NCI-H128 (cell line): ENCODE measurements at regions not wholly inside any gene's neighbourhood (a gene's known extent, or its start where the extent isn't known, plus 50 kb on each side); places are given as distances from the start of the nearest gene placed in this dataset.

Source experiments
- DNase-seq: peaks from one replicate; lab custom pipeline; 2025; ENCODE audit not compliant: unreplicated experiment; lab: John Stamatoyannopoulos, UW

DNA sequence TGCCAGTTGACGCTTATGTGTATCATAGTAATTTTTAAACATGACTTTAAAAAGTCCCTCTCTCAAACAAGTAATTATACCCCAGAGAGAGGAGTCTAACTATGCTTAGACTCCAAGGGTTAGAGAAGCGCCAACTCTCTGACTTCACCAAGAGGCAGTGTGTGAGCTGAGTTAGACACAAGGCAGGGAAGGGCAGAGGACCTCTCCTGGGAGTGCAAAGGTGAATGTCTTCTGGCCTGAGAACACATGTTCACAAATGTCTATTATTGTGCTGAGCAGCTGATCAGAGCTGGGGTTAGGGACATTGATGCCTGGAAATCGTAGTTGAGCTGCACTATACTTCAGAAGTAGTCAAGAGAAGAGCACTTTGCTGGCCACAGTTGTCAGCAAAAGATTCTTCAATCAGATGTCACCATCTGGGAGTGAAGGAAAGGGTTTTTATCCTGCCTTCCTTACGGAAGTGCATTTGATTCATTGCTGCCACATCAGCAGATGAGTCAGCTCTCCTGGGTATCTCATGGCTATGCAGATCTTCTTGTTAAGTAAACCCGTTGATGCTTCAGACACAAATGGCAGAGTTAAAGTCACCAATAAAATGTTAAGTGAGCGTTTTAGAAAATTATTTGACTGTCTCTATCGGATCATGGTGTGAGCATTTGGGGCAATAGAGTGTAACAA, 283.2 kb upstream of the ARGLU1 start:
- DNase-seq, result no peak

DNA sequence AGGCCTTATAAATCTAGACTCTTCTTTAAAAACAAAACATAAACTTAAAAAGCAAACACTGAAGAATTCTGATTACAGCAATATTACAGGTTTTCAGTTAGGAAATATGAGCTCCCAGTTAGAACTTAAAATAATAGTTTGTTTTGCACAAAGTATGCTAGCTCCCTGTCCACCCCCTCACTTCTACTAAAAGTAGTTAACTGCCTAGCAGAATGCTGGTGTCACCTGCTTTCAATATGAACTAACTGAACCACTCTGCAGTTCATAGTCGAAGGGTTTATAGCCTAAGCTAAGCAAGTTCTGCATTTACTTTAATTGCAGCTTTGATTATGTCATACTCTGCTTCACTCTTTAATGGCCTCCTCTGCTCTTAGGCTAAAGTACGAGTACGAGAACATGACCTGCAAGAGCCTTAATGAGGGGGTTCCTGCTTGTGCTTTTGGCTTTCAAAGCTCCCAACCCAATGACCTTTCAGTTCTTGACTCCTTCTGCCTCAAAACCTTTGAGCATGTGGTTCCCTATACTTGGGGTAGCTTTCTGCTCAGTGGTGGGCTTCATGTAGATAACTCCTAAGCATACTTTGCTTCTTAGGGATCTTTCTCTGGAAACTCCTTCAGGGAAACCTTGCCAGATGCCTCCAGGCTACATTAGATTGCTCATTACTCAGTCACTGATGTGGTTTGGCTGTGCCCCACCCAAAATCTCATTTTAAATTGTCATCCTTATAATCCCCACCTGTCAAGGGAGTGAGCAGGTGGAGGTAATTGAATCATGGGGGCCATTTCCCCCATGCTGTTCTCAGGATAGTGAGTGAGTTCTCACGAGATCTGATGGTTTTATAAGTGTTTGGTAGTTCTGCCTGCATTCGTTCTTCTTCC, 278.9 kb upstream of the ARGLU1 start:
- DNase-seq, result no peak

DNA sequence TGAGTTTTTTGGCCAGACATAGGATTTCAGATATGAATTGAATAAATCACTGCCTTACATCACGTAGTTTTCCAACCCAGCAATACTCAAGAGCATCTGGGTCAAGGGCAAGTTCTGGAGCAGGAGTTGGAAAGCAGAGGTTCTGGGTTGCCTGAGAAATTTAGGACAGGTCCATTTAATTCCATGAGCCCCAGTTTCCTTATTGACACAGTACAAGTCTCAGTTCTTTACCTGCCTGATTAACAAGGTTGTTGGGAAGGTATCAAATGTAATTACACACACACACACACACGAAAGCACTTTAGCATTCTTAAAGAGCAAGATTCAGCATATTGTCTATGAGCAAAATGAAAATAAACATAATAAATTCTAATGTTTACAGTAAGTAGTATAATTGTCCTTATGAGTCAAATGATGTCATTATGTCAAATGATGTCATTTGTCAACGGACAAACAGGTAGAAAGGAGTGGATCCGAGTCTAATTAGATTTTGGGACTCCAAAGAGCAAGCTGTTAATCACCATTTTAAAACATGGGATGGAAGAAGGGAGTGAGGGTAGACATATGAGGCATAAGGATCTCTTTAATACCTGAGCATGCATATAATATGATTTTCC, 268.4 kb upstream of the ARGLU1 start:
- DNase-seq, result no peak

- no peak for DNase-seq
Measured at GRCh38 chr13:106835477-106835876, 267.5 kb upstream of the ARGLU1 start.

DNA sequence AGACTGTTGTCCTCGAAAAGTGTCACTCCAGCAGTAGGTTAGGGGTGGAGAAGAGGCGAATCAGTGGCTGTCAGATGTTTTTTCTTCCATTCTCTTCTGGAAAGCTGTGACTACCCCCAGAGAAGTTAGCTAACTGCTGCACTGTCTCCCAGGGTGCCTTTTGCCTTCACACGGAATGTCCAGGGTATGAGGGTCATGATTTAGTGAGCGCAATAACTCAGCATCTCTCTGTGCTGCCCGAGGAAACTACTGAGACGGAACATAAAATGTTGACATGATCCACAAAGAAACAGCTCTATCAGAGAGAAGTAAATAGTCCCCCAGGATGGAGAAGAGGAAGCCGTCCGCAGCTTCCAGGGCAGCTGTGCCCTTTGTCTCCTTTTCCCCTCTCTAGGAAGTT, 254.0 kb upstream of the ARGLU1 start:
- no peak for DNase-seq

- DNase-seq, result no peak
Measured at GRCh38 chr13:106819413-106820180, 251.7 kb upstream of the ARGLU1 start.

DNA sequence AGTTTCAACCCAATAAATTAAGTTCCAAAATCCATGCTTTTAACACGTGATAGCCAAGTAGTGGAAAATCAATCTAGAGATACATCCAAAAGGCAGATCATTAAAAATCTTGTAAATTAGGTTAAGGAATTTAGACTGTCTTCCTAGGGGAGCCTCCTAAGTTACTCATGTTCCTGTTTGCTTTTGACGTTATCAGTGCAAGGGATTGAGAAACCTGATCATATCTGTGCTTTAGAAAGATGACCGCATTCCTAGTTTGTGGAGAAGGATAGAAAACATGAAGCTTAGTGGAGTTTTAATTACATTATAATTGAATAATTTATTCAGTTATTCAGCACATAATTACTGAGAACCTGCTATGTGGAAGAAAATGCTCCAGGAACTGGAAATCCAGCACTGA, 251.0 kb upstream of the ARGLU1 start:
- no peak for DNase-seq

DNA sequence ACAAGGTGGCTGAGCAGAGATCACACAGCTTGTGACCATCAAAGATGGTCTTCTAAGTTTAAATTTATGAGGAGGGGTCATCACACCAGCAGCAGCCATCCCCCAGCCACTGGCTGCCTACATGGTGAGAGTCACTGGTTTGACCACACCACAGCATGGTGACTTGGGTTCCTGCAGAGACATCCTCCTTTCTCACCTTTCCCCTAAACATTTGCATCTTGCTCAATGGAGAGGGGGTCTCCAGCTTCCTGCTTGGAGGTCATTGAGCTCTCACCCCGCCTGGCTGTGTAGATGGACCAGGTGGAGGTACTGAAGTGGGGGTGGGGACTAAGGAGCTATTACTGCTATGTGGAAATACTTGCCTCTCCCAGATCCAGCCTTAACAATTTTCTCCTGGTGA, 247.6 kb upstream of the ARGLU1 start:
- no peak for DNase-seq

DNA sequence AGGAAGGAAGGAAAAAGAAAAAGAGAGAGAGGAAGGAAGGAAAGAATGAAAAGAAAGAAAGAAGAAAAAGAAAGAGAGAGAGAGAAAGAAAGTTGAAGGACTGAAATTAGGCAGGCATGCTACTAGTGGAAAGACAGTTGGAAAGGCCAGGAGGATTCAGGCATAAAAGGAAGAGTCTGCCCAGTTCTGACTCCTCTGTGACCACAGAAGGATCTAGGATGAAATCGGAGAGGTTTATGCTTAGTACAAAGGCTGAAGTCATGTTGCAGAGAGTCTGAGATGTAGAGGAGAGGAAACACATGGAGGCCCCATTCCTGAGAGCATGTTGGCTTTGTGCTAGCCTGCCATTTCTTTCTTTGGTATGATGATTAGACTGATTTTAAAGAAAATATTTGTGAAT, 246.5 kb upstream of the ARGLU1 start:
- no peak for DNase-seq

GRCh38 chr13:106810069-106810468, 242.1 kb upstream of the ARGLU1 start:
- DNase-seq, result no peak

DNA sequence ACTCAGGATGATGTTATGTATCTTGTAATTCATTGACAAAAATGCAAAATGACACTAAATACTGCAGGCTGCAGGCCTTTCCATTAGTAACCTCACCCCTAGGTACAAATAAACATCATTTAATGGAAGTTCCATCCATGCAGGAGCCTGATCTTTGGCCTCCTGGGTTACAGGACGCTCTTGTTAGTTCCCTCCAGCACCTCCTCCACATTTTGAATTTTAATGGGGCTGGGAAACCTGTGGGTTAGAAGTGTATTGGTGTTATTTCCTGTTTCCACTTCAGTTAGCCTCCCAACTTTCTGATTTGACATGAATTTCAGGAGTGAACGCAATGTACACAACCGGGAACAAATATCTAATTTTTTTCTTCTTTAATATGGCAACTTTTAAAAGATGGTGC, 237.1 kb upstream of the ARGLU1 start:
- DNase-seq, result no peak

- DNase-seq, result no peak
Measured at GRCh38 chr13:106802917-106803316, 235.0 kb upstream of the ARGLU1 start.

DNA sequence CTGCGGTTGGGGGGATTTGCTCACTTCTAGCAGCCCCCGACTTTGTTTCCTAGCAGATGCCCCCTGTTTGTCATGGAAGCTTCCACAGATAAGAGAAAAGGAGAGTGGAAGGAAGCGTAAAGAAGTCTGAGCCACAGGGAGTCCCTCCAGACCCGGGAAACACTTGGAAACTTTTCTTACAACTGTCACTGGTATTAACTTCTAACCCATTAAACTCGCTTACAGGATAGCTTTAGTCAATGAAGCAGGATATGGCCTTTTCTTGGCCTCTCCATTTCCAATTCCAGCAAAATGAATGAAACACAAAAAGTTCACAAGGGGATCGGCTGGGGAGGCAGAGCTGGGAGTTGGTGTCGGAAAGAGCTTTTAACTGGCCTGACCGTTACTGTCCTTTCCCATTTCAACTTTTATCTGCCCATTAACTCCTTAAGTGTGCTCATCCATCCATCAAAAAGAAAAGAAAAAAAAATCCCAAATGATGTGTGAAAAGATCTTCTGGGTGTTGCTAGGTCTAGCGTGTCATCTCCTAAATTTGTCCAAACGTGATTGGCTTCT, 231.9 kb upstream of the ARGLU1 start:
- DNase-seq, result no peak

- no peak for DNase-seq
Measured at GRCh38 chr13:106797081-106797640, 229.2 kb upstream of the ARGLU1 start.

DNA sequence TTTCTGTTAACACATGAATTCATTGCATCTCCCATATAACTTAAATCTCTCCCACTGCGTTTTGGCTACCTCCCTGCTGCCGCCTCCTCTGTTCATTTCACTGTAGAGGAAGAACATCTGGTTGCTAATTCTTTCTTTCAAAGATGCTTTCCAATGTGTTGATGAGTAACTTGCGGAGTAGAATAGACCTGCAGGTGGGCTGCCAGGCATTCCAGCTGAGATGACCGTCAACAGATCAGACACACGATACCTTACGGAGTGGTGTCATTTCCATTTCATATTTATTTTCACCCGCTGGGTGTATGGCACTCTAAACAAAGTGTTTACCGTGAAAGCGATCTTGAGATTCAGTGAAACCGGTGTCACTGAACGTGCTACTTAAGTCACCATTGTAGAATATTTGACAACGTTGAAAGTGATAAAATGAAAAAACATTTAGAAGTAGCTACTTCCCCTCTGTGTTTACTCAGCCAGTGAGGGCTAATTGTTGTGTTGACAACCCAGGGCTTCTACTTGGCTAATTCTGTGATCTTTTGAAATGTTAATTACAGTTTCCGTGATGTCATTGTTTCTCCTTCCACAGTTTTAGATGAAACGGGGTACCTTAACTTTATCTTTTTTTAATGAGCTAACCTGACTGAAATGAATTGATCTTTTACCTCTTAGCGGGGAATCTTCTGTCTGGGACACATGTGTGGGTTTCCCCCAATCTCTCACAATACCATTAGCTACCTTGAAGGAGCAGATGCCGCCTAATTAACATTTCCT, 228.5 kb upstream of the ARGLU1 start:
- peak; percentile 30 for DNase-seq

GRCh38 chr13:106795847-106796246, 227.9 kb upstream of the ARGLU1 start:
- DNase-seq, result no peak

GRCh38 chr13:106794117-106794516, 226.2 kb upstream of the ARGLU1 start:
- no peak for DNase-seq

DNA sequence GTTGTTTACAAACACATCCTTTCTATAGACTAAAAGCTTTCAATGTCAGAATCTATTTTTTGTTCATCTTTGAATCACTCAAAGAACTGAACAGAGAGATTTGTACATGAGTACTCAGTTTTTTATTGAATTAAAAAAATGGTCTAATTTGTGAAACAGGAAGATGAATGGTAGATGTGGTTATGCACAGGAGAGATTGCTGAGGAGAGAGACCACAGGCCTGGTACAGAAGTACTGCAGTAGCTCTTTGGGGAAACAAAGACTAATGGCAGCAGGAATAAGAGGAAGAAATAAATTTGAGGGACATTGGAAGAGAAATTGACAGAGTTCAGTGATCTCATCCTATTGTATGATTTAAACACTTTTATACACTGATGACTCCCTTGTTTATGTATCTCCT, 222.0 kb upstream of the ARGLU1 start:
- no peak for DNase-seq

DNA sequence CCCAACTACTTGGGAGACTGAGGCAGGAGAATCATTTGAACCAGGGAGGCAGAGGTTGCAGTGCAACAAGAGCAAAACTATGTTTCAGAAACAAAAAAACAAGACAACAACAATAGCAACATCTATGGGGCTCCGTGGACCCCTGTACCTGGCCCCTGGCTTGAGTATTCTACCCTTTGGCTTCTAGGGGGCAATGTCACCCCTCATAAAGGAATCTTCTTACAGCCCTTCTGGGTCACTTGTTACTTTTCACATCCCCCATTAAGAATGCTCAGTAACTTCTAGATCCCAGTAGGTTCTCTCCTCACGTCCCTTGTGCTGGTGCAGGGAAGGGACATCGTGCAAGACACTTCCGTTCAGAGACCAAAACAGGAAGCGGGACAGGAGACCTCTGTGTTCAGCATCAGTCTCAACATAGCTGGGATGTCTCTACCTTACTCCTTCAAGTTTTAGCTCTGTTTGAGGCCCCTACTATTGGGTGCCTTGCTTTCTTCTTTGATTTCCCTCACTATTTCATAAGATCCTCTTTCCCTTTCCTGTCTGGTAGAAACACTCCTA, 218.1 kb upstream of the ARGLU1 start:
- DNase-seq, result no peak

- no peak for DNase-seq
Measured at GRCh38 chr13:106774621-106775020, 206.7 kb upstream of the ARGLU1 start.
